GM19324 (cell line): ENCODE measurements at regions not wholly inside any gene's neighbourhood (a gene's known extent, or its start where the extent isn't known, plus 50 kb on each side); places are given as distances from the start of the nearest gene placed in this dataset.

ENCODE experiments used
- ATAC-seq: cut with Tn5 transposase; IDR thresholded peaks from one replicate; pipeline ENCODE4 v1.9.1; 2021; ENCODE audit warnings: mild to moderate bottlenecking, moderate library complexity; ENCODE audit not compliant: unreplicated experiment, low FRiP score

- no peak for ATAC-seq
Measured at GRCh38 chr18:45548614-45549013, 66.7 kb upstream of the SLC14A2 start.

GRCh38 chr18:45549290-45549689 lies 66.0 kb upstream of the SLC14A2 start:
- ATAC-seq = no peak

- ATAC-seq = no peak
Measured at GRCh38 chr18:45551142-45551815, 64.0 kb upstream of the SLC14A2 start.

GRCh38 chr18:45553723-45554388 lies 61.4 kb upstream of the SLC14A2 start:
- ATAC-seq = no peak

GRCh38 chr18:45554389-45554737 lies 60.9 kb upstream of the SLC14A2 start:
- ATAC-seq = no peak

- no peak for ATAC-seq
Measured at GRCh38 chr18:45556222-45556621, 59.1 kb upstream of the SLC14A2 start.

GRCh38 chr18:45557287-45557686 lies 58.0 kb upstream of the SLC14A2 start:
- ATAC-seq = no peak

- no peak for ATAC-seq
Measured at GRCh38 chr18:45557779-45558178, 57.5 kb upstream of the SLC14A2 start.

- ATAC-seq = no peak
Measured at GRCh38 chr18:45559258-45559657, 56.0 kb upstream of the SLC14A2 start.

GRCh38 chr18:45560870-45561269 lies 54.4 kb upstream of the SLC14A2 start:
- no peak for ATAC-seq

- ATAC-seq = no peak
Measured at GRCh38 chr18:45562567-45563479, 52.5 kb upstream of the SLC14A2 start.

- ATAC-seq = no peak
Measured at GRCh38 chr18:45565280-45565970, 49.9 kb upstream of the SLC14A2 start.
